Prostate gland (tissue), 2 donors: ENCODE measurements at regions not wholly inside any gene's neighbourhood (a gene's known extent, or its start where the extent isn't known, plus 50 kb on each side); places are given as distances from the start of the nearest gene placed in this dataset.

Experiments
- POLR2A ChIP-seq: fragments of 450-650 bp; IDR thresholded peaks from one replicate; pipeline ENCODE4 v1.6.1; 2016; ENCODE audit warnings: antibody characterized with exemption, mild to moderate bottlenecking
- POLR2AphosphoS5 ChIP-seq: sonication (generic); formaldehyde crosslinking; IDR thresholded peaks from one replicate; pipeline ENCODE4 v1.6.1; 2017; ENCODE audit warnings: antibody characterized with exemption
- TF ChIP-seq, protein P1 (sequence below), 4 experiments: fragments of 200-600 bp in 2 of 4; fragments of 450-650 bp in 2 of 4; sonication (generic) in 2 of 4; IDR thresholded peaks; 1 replicate in 3 of 4; 2 replicates in 1 of 4; pipeline ENCODE4 v1.5.1; 2016 to 2019; ENCODE audit warnings: antibody characterized with exemption in 4 of 4, mild to moderate bottlenecking in 2 of 4, moderate library complexity in 2 of 4

DNA sequence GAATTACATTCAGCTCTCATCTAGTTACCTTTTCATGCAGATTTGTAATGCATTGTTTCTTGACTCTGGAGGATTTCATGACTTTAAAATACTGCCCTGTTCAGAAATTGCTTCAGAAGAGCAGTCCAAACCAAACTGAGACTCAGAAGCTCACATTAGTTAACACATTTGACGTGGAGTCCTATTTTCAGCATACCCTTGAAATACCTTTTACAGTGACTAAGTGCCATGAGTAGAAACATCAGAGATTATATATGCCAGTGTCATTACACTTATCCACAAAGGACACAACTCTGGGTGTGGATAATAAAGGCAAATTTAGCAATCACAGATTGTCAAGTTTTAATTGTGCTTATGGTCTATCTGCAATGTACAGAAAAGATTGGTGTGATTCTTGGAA is 459.6 kb downstream of the FRK start:
- TF ChIP-seq, protein P1, sequence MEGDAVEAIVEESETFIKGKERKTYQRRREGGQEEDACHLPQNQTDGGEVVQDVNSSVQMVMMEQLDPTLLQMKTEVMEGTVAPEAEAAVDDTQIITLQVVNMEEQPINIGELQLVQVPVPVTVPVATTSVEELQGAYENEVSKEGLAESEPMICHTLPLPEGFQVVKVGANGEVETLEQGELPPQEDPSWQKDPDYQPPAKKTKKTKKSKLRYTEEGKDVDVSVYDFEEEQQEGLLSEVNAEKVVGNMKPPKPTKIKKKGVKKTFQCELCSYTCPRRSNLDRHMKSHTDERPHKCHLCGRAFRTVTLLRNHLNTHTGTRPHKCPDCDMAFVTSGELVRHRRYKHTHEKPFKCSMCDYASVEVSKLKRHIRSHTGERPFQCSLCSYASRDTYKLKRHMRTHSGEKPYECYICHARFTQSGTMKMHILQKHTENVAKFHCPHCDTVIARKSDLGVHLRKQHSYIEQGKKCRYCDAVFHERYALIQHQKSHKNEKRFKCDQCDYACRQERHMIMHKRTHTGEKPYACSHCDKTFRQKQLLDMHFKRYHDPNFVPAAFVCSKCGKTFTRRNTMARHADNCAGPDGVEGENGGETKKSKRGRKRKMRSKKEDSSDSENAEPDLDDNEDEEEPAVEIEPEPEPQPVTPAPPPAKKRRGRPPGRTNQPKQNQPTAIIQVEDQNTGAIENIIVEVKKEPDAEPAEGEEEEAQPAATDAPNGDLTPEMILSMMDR (IDR thresholded peaks at IDR 0.05): no peak
- TF ChIP-seq POLR2AphosphoS5 (no peak), POLR2A (no peak)
